HUDEP-2 (cell line): ENCODE measurements at regions not wholly inside any gene's neighbourhood (a gene's known extent, or its start where the extent isn't known, plus 50 kb on each side); places are given as distances from the start of the nearest gene placed in this dataset.
"Not testable (repeated sequence)": the region's sequence is repeated elsewhere in the genome, so short reads cannot be mapped to it uniquely, and the experiment has no call there.

Source experiments
- DNase-seq, 76 experiments: peaks; one replicate each; lab custom pipeline; 2025; ENCODE audit not compliant: unreplicated experiment in 76 of 76; lab: John Stamatoyannopoulos, UW

DNA sequence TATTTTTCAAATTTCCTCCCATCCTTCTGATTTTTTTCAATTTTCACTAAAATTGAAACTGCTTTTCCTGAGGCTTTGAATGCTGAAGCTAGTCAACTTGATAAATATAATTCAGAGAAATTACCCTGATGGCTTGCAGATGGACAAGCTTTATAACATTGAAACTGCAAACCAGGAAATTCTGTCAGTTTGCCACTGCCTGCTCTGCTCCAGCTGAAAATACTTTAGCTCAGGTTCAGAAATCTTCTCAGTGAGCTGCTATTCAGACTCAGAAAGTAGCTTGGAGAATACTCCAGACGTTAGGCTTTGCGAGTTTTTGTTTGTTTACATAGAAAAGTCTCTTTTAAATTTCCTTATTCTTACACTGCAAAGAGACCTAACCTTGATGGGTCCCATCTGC is 1574.7 kb downstream of the STIM2 start:
- no peak for DNase-seq

DNA sequence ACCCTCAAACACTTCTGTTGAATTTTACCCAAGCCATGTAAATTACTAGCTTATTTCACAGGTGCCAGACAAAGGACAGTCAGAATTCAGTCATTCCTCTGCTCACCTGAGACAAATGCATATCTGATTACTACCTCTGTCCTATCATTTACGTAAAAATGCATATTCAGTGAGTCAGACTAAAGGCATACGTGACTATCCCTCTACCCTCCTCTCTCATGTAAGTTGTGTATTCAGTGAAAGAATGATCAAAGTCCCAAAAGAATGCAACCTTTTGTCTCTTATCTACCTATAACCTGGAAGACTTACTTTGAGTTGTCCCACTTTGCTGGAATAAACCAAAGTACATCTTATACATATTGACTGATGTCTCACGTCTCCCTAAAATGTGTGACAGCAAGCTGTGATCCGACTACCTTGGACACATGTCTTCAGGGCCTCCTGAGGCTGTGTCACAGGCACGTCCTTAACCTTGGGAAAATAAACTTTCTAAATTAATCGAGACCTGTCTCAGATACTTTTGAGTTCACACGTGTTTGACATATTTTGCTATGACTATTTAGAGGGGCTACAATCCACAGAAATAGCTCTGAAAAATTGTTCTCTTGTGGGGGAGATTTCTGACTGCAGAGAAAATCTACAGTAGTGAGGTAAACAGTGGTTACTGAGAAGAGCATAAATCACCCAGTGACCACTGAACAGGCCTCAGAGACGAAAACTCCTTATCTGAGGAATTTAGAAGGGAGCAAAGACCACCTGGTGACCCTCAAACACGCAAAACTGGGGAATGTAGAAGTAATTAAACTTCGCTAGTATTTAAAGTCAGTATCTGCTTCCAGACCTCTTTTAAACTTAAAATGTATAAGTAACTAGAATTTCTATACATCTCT is 1575.8 kb downstream of the STIM2 start:
- DNase-seq: no peak

DNA sequence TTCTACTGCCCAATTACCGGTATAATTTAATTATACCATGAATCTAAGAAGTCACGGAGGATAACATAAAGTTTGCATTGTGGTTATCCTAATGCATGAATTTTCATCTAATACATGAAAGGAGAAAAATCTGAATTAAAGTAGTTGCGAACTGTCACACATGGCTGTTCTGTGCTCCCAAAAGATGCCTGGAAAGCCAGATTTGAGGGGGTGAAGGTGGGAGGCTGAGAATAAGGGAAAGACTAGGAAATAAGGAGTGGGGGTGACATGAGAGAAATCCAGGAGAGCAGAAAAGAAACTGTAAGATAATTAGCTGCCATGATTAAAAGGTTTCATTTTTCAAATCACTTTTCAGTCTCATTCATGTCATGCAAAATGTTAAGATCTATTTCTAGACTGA is 1582.7 kb downstream of the STIM2 start:
- no peak for DNase-seq

DNA sequence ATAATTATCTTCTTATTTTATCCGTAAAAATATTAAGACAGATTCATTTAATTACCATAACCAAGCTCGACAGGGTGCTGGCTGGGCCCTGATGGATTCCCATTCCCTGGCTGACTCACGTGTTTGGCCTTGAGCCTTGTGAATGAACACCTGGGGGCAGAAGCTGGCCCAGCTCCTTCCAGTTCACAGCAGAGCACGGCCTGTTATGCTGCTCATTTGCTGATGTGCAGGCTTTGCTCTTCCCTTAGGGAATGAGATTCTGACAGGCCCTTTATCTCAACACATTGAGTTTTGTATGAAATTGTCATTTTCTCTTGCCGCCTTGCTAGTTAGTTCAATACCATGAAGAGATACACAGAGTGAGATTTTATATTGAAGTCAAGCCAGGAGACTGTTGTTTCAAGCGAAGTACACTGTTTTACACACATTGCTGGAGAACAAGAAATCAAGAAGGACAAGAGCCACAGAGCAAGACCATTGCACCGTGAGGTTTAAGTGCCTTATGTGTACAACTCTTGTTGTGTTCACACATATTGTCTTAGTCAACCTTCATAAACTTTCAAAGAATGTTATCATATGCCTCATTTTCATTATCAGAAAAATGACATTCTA is 1583.3 kb downstream of the STIM2 start:
- DNase-seq: no peak

DNA sequence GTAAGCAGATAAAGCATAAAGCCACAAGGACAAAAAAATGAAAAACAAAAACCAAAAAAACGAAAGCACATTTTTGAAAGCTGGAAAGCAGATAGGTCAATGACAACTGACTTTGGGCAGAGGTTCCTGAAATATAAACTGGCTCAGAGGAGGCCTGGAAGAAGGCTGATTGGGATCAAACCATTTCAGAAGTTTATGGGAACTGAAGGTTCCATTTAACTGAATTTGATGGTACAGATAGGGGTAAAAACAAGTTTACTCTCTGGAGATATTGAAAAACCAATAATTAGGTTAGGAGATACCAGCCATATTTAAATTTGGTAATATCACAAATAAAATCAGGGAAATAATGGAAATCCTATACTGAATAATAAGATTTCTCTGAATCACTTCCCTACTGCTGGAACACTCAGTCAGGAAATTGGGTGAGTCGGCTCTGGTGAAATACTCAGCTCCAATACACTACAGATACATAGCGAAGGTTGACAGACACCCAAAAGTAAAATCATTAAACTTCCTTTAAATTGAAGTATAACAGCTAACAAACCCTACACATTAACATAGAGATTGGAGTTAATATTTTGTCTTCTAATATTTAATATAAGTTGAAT is 1584.3 kb downstream of the STIM2 start:
- no peak for DNase-seq

DNA sequence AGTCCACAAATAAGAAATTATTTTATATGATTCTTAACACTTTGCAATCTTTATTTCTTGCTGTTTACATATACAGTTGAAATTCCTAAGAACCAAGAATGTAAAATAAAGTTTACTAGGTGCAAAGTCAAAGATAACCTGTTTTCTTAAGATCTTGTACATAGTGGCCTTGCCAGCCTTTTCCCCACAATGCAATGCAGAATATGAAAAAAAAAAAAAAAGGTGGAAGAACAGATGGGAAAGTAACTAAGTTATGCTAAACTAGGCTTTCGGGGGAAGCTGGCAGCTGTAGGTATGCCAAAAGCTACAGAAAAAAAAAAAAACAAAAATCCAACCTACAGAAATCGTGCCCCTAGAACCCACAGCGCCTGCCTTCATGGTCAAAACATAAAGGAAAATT is 1588.4 kb downstream of the STIM2 start:
- no peak for DNase-seq

DNA sequence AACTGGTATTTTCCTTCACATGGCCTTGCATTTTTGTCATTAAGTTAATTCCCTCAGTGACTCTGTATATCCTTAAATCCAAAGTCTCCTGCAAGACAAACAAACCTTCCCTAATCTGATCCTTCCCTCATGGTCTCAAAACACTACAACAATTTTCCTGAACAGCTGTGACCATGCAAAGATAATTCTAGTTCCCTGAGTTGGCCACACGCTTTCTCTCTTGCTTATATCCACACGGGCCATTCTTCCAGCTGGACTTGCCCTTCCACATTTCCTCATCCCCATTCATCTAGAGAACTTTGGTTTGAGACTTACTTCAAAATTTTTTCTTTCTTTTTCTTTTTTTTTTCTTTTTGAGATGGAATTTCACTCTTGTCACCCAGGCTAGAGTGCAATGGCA is 1590.7 kb downstream of the STIM2 start:
- DNase-seq: no peak

DNA sequence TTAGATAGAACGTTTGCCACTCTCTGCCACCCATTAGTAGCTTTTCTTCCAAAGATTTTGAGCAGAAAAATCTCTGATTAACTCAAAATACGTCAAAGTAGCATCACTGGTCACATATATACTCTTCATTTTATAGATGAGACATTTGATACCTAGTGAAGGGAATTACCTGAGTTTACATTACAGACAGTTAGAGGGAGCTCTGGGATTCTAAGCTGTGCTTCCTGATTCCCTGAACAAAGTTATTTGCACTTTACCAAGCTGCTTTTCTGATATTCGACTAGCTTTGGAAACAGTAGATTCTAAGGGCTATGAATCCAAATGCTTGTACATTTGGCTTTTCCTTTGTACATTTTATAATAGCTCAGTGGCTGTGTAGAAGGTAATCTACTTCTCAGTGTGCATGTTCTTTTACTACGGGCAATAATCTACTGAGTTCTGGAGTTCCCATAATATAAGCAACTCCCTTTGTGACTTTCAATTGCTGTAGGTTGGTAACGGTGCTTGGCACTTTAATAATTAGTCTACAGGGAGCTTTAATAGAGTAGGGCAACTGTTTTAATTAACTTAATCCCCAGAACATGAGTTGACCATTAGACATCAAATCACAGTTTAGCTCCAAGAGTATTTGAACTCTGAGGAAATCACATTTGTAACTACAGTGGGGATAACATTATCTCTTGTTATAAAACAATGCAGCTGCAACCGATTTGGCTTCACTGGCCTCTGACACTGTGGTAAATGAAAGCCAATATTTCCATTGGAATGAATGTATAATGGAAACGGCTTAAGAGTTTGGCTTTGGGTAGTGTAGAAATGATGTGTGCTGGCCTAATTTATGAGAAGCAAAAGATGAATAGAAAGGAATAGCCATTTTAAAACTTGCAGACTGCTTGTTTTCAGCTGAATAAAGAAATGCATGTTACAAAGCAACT is 1602.4 kb downstream of the STIM2 start:
- DNase-seq: no peak

DNA sequence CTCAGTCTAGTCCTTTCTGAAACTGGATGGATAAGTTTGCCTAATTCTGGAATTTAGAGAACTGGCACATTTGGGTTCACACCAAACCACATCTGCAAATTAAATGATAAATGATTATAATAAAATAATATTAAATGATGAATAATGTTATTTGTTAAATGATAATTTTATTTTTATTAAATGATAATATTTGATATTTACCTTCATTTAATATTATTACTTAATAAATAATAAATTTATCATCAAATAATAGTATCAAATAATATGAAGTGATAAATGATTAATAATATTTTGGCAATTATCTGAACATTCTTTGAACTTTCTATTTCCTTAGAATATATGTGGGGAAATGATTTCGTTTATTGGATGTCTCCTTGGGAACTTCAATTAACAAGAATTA is 1604.2 kb downstream of the STIM2 start:
- DNase-seq: no peak

DNA sequence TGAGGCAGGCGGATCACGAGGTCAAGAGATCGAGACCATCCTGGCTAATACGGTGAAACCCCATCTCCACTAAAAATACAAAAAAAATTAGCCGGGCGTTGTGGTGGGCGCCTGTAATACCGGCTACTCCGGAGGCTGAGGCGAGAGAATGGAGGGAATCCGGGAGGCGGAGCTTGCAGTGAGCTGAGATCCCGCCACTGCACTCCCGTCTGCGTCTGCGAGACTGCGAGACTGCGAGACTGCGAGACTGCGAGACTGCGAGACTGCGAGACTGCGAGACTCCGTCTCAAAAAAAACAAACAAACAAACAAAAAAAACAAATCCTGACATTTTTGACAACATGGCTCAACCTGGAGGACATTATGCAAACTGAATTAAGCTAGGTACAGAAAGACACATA is 1606.2 kb downstream of the STIM2 start:
- DNase-seq: not testable (repeated sequence)

DNA sequence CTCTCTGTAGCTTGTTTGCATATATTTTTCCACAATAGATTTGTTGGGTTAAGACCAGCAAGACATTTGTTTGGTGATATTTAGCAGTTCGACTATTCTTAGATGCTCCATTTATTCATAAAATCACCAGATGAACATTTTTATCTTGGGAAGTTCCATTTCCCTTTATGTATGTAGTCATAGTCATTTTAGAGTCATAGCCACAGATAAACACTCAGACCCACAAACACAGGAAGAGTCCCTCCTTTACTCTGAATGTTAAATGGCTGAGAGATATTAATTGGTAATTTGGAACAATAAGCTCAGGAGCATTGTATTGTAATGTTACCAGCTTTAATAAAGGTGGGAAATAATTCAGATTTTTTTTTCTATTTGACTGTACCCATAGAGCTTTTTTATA is 1608.7 kb downstream of the STIM2 start:
- DNase-seq: no peak

DNA sequence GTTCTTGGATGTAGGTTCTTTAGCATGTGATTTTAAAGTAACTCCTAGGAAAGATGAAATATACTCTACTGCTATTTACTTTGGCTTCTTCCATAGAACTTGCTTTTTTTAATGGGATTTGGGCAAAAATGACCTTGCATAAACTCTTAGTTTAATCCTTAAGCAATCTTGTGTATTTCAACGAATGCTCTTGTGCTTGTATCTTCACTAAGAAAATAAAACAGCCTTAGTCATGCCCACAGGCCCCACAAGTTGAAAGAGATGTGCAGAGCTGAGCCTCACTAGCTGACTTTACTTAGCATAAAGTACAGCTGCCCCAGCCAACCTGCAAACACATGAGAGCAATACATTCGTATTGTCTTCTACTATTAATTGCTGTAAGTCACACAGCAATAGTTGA is 1609.2 kb downstream of the STIM2 start:
- DNase-seq: no peak

DNA sequence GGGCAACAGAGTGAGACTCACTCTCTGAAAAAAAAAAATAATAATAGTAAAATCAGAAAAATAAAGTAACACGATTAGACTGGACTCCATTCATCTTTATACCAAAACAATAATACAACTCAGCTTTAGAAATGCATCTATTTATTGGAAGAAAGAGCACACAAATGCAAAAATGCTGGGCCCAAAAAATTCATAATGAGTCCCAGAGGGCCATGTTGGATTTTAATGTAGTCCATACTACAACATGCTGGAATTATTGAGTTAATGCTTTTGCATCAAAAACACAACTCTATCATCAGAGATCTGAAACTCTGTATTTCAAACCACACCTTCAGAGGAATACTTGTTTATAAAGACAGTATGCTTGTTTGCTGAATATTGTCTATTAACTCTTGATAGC is 1614.7 kb downstream of the STIM2 start:
- no peak for DNase-seq

DNA sequence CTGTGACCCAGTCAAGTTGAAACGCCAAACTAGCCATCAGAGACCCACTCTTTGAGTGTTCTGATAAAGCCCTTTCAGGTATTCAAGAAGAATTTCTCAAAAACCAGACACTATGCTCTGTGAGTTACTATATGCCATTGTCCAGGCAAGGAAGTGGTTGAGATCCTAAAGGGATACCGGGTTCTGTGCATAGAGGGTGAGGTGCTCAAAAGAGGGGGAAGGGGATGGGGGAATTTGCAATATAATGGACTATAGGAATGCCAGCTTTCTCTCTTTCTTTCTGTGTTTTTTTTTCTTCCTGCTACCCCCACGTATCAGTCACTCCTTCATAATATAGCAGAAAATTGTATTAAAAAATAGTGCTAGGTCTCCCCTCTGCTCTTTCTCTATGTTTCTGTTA is 1619.0 kb downstream of the STIM2 start:
- no peak for DNase-seq

DNA sequence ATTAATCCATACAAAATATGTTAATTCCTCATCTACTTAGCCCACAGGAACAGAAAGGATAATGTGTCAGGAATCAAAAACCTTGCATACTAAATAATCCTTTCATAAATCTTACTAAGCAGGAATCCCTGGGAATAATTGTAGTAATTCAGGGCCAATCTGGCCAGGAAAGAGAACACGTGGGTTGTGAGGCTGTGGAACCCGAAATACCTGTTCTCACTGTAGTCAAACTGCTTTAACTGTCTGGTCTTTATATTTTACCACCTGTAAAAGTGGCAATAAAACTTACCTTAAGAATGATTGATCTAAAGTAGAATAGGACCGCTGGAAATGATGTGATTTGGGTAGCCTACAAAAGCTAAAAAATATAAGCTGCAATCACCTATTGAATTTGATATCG is 1620.9 kb downstream of the STIM2 start:
- no peak for DNase-seq

DNA sequence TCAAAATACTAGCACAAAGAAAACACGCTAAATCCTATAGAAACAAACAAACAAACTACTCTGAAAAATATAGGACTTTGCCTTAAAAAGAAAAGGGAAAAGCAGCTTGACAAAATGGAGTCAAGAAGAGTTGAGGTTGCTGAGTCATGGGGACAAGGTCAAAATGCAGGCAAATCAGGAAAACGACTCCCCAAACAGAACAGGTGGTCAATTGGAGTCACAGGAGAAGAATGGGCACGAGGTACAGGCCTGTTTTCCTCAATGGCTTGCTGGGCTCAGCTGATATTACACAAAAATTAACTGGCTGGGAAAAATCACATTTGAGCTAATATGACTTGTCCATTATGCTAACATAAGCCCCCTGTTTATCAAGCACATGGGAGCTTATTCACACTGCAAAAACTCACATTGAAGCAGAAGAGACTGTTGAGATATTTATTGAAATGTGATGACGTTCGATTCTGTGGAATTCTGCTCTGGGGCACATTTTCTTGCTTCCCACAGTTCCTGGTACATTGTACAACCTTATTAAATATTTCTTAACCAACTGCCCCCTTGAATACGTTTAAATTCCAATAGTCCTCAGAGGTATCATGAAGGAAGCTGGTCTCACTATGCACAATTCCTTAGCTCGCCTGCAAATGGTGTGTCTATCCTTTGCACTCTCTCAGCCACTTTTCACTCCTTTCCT is 1622.1 kb downstream of the STIM2 start:
- no peak for DNase-seq

DNA sequence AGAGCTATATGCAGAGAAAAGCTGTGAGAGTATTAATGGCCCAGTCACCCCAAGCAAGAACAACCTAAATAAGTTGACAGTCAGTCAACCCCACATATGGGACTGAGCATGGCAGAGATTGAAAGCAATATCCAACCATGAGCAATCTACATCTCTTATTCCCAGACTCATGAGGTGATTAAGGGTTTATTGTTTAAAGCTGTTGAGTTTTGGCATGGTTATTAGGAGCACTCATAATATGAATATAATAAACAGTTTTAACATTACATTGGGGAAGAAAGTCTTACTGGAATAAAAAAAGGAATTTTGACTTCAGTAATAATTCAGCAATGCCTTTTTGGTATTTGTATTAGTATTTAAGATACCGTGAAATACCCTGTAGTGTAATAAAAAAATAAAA is 1627.4 kb downstream of the STIM2 start:
- DNase-seq: no peak

DNA sequence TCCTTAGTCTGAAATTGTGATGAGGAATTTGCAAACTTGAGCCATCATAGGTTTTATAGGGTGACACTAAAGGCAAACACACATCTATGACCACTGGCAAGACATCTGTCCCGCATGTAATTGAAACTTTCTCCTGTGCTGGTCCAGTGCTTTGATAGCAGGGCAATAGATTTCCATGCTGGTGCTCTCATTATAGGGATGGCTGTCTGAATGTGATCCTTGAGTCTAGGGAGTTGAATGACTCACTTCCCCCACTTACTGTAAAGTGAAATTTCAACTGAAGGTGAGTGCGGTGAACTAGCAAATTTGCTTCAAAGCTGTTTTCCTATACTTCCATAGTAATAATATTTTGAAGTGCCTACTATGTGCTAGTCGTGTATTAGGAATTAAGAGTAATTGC is 1630.0 kb downstream of the STIM2 start:
- DNase-seq: no peak

DNA sequence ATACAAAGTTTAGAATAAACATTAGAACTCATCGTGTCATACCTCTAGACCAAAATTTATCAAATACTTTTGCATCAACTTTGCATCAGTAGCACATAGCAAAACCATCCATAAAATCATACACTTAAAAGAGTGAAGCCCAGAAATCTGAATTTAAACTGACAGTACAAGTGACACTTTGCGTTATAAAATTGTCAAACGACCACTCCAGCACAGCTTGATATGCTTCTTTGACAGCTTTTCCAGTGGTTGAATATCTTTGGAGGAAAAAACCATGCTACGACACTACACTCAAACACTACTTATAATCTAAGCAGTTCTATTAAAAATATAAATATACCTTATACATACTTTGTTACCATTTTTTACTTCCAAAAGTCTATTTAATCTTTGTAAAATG is 1644.4 kb downstream of the STIM2 start:
- no peak for DNase-seq

DNA sequence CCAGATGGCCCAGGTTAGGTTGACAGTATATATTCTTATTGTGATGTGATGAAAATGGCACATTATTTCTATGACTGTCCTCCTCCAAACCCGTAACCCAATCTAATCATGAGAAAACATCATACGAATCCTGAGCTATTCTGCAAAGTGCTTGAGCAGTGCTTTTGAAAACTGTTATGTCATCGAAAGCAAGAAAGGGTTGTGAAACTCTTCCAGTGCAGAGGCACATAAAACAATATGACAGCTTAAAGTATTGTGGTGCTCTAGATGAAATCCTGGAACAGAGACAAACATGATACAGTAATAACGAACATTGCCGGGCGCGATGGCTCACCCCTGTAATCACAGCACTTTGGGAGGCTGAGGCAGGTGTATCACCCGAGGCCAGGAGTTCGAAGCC is 1648.0 kb downstream of the STIM2 start:
- no peak for DNase-seq
